ENCODE measurements at regions not wholly inside any gene's neighbourhood (a gene's known extent, or its start where the extent isn't known, plus 50 kb on each side); places are given as distances from the start of the nearest gene placed in this dataset.

DNA sequence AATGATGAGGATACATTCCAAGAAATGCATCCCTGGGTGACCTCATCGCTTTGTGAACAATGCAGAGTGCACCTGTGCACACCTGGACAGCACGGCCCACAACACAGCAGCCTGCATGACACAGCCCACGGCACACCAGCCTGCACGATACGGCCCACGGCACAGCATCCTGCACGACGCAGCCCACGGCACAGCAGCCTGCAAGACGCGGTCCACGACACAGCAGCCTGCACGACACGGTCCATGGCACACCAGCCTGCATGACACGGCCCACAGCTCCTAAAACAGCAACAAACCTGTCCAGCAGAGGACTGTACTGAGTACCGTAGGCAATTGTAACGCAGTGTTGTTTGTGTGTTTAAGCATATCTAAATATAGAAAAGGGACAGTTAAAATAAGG lies 134.7 kb upstream of the PPP2R2D start:
- no peaks in the 10 kb centered on the region for H3K9me3 ChIP-seq
- no peak for DNase-seq (ENCODE audit: low read depth in 1 of 2, low spot score in 1 of 2)
- FAIRE-seq, result no peak
- POLR2A ChIA-PET, result no interaction called here
- no peak overlapping the region for H3K4me2 ChIP-seq
- ATAC-seq, result no peak
- no peak overlapping the region for H3K4me3 ChIP-seq
- H3K4me1 ChIP-seq, result peaks cover 15% of the 10 kb centered on the region; the same call in 1 of the 3 replicates
- 69% methylated on average over 16 of the region's 17 CpGs for WGBS (ENCODE audit: missing lambda C conversion rate)
- no peak for TF ChIP-seq MYC (IDR thresholded peaks at IDR 0.05; ENCODE audit: borderline replicate concordance, low read length)
- no peak for TF ChIP-seq CBX8 (IDR thresholded peaks at IDR 0.05)
- no peak for TF ChIP-seq POLR2A (IDR thresholded peaks at IDR 0.05; ENCODE audit: low read length)
- TF ChIP-seq, protein P1, sequence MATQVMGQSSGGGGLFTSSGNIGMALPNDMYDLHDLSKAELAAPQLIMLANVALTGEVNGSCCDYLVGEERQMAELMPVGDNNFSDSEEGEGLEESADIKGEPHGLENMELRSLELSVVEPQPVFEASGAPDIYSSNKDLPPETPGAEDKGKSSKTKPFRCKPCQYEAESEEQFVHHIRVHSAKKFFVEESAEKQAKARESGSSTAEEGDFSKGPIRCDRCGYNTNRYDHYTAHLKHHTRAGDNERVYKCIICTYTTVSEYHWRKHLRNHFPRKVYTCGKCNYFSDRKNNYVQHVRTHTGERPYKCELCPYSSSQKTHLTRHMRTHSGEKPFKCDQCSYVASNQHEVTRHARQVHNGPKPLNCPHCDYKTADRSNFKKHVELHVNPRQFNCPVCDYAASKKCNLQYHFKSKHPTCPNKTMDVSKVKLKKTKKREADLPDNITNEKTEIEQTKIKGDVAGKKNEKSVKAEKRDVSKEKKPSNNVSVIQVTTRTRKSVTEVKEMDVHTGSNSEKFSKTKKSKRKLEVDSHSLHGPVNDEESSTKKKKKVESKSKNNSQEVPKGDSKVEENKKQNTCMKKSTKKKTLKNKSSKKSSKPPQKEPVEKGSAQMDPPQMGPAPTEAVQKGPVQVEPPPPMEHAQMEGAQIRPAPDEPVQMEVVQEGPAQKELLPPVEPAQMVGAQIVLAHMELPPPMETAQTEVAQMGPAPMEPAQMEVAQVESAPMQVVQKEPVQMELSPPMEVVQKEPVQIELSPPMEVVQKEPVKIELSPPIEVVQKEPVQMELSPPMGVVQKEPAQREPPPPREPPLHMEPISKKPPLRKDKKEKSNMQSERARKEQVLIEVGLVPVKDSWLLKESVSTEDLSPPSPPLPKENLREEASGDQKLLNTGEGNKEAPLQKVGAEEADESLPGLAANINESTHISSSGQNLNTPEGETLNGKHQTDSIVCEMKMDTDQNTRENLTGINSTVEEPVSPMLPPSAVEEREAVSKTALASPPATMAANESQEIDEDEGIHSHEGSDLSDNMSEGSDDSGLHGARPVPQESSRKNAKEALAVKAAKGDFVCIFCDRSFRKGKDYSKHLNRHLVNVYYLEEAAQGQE (IDR thresholded peaks at IDR 0.05), result no peak
- no peak for TF ChIP-seq CHD4 (IDR thresholded peaks at IDR 0.05; ENCODE audit: borderline replicate concordance)
- CTCF ChIA-PET, result interaction anchor here (0.8 kb wide), 1 partner anchor 9 kb away, joined by 3 read pairs; no protein-coding TSS in a partner anchor
- H3K27ac ChIP-seq, result no peak overlapping the region

DNA sequence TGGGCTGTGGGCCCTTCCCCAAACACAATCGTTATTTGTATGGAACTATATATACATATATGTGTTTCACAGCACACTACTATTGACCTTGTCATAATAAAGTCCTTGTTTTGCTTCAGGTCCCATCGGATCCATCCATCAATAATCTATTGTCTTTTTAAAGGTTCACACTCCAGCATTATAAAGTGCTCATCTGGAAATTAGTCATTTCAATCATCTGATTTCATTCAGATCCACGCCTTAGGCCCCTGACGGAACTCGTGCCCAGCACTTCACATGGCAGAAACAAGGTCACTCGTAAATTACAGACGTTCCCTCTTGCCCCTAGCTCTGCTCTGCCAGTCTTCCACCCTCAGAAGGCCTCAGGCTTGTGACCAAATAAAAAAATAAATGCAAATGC lies 133.1 kb upstream of the PPP2R2D start:
- TF ChIP-seq PHF8 (IDR thresholded peaks at IDR 0.05; ENCODE audit: borderline replicate concordance, low read depth), result no peak
- TF ChIP-seq NPAS2 (CRISPR knock-in tag; IDR thresholded peaks at IDR 0.05; ENCODE audit: borderline replicate concordance), result no peak
- TF ChIP-seq, protein P2, sequence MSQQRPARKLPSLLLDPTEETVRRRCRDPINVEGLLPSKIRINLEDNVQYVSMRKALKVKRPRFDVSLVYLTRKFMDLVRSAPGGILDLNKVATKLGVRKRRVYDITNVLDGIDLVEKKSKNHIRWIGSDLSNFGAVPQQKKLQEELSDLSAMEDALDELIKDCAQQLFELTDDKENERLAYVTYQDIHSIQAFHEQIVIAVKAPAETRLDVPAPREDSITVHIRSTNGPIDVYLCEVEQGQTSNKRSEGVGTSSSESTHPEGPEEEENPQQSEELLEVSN (IDR thresholded peaks at IDR 0.05; ENCODE audit: borderline replicate concordance, low read depth), result no peak
- no peak for TF ChIP-seq SREBF2 (IDR thresholded peaks at IDR 0.05)
- TF ChIP-seq RARB (CRISPR knock-in tag; IDR thresholded peaks at IDR 0.05), result no peak
- TF ChIP-seq, protein P1 (IDR thresholded peaks at IDR 0.05), result no peak
- no peak for TF ChIP-seq CBX8 (IDR thresholded peaks at IDR 0.05)
- no peak for TF ChIP-seq SMC3 (IDR thresholded peaks at IDR 0.05)
- ChIA-PET CTCF (no interaction called here), POLR2A (no interaction called here)
- H3K4me3 ChIP-seq, result no peak overlapping the region
- WGBS (ENCODE audit: missing lambda C conversion rate), result 29% methylated on average over 7 of the region's 7 CpGs
- no peaks in the 10 kb centered on the region for H3K9me3 ChIP-seq
- H3K27ac ChIP-seq, result no peak overlapping the region
- FAIRE-seq (no peak), DNase-seq (ENCODE audit: low read depth in 1 of 2, low spot score in 1 of 2) (no peak), ATAC-seq (no peak)
- no peak overlapping the region for H3K4me2 ChIP-seq
- peaks cover 13% of the 10 kb centered on the region; the same call in 1 of the 3 replicates for H3K4me1 ChIP-seq

DNA sequence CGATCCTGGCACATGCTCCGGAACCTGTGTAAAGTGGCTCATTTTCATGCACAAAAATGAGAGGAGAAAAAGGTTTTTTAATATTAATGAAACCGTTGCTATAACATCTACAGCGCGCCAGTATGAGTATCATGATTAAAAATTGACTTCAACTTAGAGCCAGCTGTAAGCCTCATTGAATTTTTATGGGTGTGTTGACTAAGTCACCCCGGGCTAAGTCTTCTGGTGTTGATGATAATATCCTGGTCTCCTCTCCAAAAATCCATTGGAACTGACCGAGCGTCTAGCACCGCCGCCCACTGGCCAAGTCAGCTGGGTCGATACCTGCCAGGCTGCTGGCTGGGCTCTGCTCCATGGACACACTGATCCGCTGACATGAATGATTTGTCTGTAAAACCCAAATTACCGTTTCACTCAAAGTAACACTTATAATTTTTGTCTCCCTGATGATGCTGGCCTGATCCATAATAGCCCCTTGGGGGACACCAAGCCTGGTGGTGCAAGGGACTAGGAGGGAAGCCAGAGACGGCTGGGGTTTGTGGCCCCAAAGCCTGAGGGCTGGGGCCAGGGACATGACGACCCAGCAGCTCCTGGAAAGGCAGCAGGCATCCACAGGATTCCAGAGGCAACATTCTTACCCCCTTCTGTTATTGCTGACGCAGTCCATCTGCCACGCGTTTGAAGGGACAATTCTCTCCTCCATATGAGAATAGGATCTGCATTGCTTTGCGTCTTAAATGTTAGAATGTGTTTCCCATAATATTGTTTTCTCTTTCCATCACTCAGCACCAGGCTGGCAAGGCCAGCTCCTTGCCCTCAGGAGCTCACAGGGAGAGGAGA lies 131.0 kb upstream of the PPP2R2D start:
- Histone ChIP-seq H3K27ac (no peak overlapping the region), H3K4me1 (no peaks in the 10 kb centered on the region), H3K4me2 (no peak overlapping the region), H3K9me3 (no peaks in the 10 kb centered on the region), H3K4me3 (no peak overlapping the region)
- no peak for FAIRE-seq
- DNase-seq (ENCODE audit: low read depth in 1 of 2, low spot score in 1 of 2), result no peak
- ChIA-PET CTCF (no interaction called here), POLR2A (no interaction called here)
- TF ChIP-seq, protein P2 (IDR thresholded peaks at IDR 0.05; ENCODE audit: borderline replicate concordance, low read depth), result no peak
- TF ChIP-seq CHD2 (IDR thresholded peaks at IDR 0.05; ENCODE audit: low read length, partially characterized antibody), result no peak
- TF ChIP-seq, protein P3, sequence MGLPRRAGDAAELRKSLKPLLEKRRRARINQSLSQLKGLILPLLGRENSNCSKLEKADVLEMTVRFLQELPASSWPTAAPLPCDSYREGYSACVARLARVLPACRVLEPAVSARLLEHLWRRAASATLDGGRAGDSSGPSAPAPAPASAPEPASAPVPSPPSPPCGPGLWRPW (IDR thresholded peaks at IDR 0.05), result no peak
- TF ChIP-seq SMC3 (IDR thresholded peaks at IDR 0.05), result no peak
- TF ChIP-seq CEBPB (IDR thresholded peaks at IDR 0.05), result no peak
- no peak for TF ChIP-seq CBX8 (IDR thresholded peaks at IDR 0.05)
- TF ChIP-seq, protein P4, sequence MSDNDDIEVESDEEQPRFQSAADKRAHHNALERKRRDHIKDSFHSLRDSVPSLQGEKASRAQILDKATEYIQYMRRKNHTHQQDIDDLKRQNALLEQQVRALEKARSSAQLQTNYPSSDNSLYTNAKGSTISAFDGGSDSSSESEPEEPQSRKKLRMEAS (IDR thresholded peaks at IDR 0.05), result no peak
- no peak for TF ChIP-seq FOSL2 (IDR thresholded peaks at IDR 0.05)
- no peak for TF ChIP-seq FOSL2 (CRISPR knock-in tag; IDR thresholded peaks at IDR 0.05)
- no peak for TF ChIP-seq MYC (IDR thresholded peaks at IDR 0.05; ENCODE audit: borderline replicate concordance, low read length)
- no peak for TF ChIP-seq ESRRA (IDR thresholded peaks at IDR 0.05; ENCODE audit: borderline replicate concordance, low read length)
- no peak for TF ChIP-seq SREBF2 (IDR thresholded peaks at IDR 0.05)
- TF ChIP-seq RARB (CRISPR knock-in tag; IDR thresholded peaks at IDR 0.05), result no peak
- no peak for TF ChIP-seq ZFP36 (IDR thresholded peaks at IDR 0.05; ENCODE audit: borderline replicate concordance, partially characterized antibody)
- TF ChIP-seq TP53 (CRISPR knock-in tag; IDR thresholded peaks at IDR 0.05), result no peak
- TF ChIP-seq MAFK (IDR thresholded peaks at IDR 0.05; ENCODE audit: partially characterized antibody), result no peak
- TF ChIP-seq RCOR1 (IDR thresholded peaks at IDR 0.05; ENCODE audit: low read depth, low read length), result no peak
- TF ChIP-seq HEYL (CRISPR knock-in tag; IDR thresholded peaks at IDR 0.05), result no peak
- no peak for TF ChIP-seq CBX2 (IDR thresholded peaks at IDR 0.05; ENCODE audit: borderline replicate concordance, low read depth)
- ATAC-seq, result no peak
- WGBS (ENCODE audit: missing lambda C conversion rate), result 62% methylated on average over 19 of the region's 19 CpGs
